ENCODE measurements at regions not wholly inside any gene's neighbourhood (a gene's known extent, or its start where the extent isn't known, plus 50 kb on each side); places are given as distances from the start of the nearest gene placed in this dataset.

DNA sequence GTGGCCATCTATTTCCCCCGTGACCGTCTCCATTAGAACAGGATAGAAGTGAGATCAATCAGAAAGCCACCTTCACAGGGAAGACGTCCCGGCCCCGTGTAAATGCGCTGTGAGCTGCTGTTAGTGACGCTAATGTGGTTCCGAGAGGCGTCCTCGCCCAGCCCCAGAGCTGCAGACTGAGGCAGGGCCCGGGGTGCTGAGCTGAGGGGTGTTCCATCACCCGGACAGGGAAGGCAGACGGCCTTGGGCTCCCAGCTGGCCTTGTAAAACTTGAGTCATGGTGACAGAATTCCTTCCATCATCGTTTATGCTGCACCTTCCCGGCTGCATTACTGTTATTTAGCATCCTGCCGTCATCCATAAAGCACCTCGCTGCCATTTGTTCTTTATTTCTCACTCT is 195.3 kb upstream of the CTBP2 start:
- no peak for DNase-seq (ENCODE audit: low spot score)
- Histone ChIP-seq H3K4me3 (ENCODE audit: low read depth, low read length, poor library complexity, severe bottlenecking) (no peak overlapping the region), H3K36me3 (ENCODE audit: insufficient read depth, low read length, poor library complexity, severe bottlenecking) (no peaks in the 10 kb centered on the region), H3K27me3 (replicated peaks; ENCODE audit: insufficient read depth, low read depth, low read length, poor library complexity) (peaks cover 9% of the 10 kb centered on the region), H3K4me1 (ENCODE audit: insufficient read depth, low read length, poor library complexity, severe bottlenecking) (no peaks in the 10 kb centered on the region), H3K9me3 (ENCODE audit: low read depth, low read length, poor library complexity, severe bottlenecking) (no peaks in the 10 kb centered on the region), H3K27ac (ENCODE audit: low read depth, low read length, poor library complexity, severe bottlenecking) (no peak overlapping the region)
- TF ChIP-seq EZH2 (IDR thresholded peaks at IDR 0.05; ENCODE audit: borderline replicate concordance, low read depth, low read length, poor library complexity, severe bottlenecking) (no peak), CTCF (conservative IDR thresholded peaks at IDR 0.05; ENCODE audit: low read depth, low read length) (no peak)
- ChIA-PET CTCF (no interaction called here), POLR2A (ENCODE audit: low non-redundant PET) (no interaction called here)
- intact Hi-C loops (cut with micrococcal nuclease; ENCODE audit: unreplicated experiment), result no loop called here
- no TSS peak for BruUV-seq (replicated peaks)

GRCh38 chr10:125350519-125350918 is 190.2 kb upstream of the CTBP2 start:
- BruUV-seq (replicated peaks), result no TSS peak
- Histone ChIP-seq H3K27ac (ENCODE audit: low read depth, low read length, poor library complexity, severe bottlenecking) (no peak overlapping the region), H3K27me3 (replicated peaks; ENCODE audit: insufficient read depth, low read depth, low read length, poor library complexity) (peaks cover 12% of the 10 kb centered on the region), H3K9me3 (ENCODE audit: low read depth, low read length, poor library complexity, severe bottlenecking) (no peaks in the 10 kb centered on the region), H3K4me3 (ENCODE audit: low read depth, low read length, poor library complexity, severe bottlenecking) (no peak overlapping the region), H3K4me1 (ENCODE audit: insufficient read depth, low read length, poor library complexity, severe bottlenecking) (no peaks in the 10 kb centered on the region), H3K36me3 (ENCODE audit: insufficient read depth, low read length, poor library complexity, severe bottlenecking) (no peaks in the 10 kb centered on the region)
- no peak for DNase-seq (ENCODE audit: low spot score)
- TF ChIP-seq CTCF (conservative IDR thresholded peaks at IDR 0.05; ENCODE audit: low read depth, low read length) (no peak), EZH2 (IDR thresholded peaks at IDR 0.05; ENCODE audit: borderline replicate concordance, low read depth, low read length, poor library complexity, severe bottlenecking) (no peak)
- CTCF ChIA-PET, result no interaction called here
- intact Hi-C loops (cut with micrococcal nuclease; ENCODE audit: unreplicated experiment), result no loop called here
- POLR2A ChIA-PET (ENCODE audit: low non-redundant PET), result no interaction called here

DNA sequence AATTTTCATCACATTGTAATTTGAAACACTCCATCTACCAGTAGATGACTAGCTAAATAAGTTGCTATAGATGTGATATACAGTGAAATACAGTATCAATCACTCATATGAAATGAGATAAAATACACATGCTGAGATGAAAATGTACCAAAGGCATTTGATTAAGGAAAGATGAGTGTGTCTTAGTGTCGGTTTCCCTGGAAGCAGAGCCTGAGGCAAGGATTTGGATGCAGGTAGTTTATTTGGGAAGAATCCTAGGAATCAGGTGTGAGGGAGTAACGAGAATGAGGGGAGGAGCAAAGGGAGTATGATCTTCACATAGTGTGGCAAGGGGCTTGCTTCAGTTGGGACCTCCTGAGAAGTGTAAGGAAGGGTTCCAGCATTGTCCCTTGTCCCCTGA is 188.2 kb upstream of the CTBP2 start:
- TF ChIP-seq EZH2 (IDR thresholded peaks at IDR 0.05; ENCODE audit: borderline replicate concordance, low read depth, low read length, poor library complexity, severe bottlenecking) (no peak), CTCF (conservative IDR thresholded peaks at IDR 0.05; ENCODE audit: low read depth, low read length) (no peak)
- Histone ChIP-seq H3K4me3 (ENCODE audit: low read depth, low read length, poor library complexity, severe bottlenecking) (no peak overlapping the region), H3K27me3 (replicated peaks; ENCODE audit: insufficient read depth, low read depth, low read length, poor library complexity) (peaks cover 12% of the 10 kb centered on the region), H3K4me1 (ENCODE audit: insufficient read depth, low read length, poor library complexity, severe bottlenecking) (no peaks in the 10 kb centered on the region), H3K36me3 (ENCODE audit: insufficient read depth, low read length, poor library complexity, severe bottlenecking) (no peaks in the 10 kb centered on the region), H3K9me3 (ENCODE audit: low read depth, low read length, poor library complexity, severe bottlenecking) (no peaks in the 10 kb centered on the region), H3K27ac (ENCODE audit: low read depth, low read length, poor library complexity, severe bottlenecking) (no peak overlapping the region)
- BruUV-seq (replicated peaks), result no TSS peak
- DNase-seq (ENCODE audit: low spot score), result no peak
- intact Hi-C loops (cut with micrococcal nuclease; ENCODE audit: unreplicated experiment), result no loop called here
- ChIA-PET POLR2A (ENCODE audit: low non-redundant PET) (no interaction called here), CTCF (no interaction called here)
